HUDEP-2 (cell line): ENCODE measurements at regions not wholly inside any gene's neighbourhood (a gene's known extent, or its start where the extent isn't known, plus 50 kb on each side); places are given as distances from the start of the nearest gene placed in this dataset.
"Not testable (repeated sequence)": the region's sequence is repeated elsewhere in the genome, so short reads cannot be mapped to it uniquely, and the experiment has no call there.

Experiments
- DNase-seq, 76 experiments: peaks; one replicate each; lab custom pipeline; 2025; ENCODE audit not compliant: unreplicated experiment in 76 of 76; lab: John Stamatoyannopoulos, UW

GRCh38 chr5:127133071-127133470, 59.8 kb upstream of the C5orf63 start:
- DNase-seq = no peak

GRCh38 chr5:127136908-127137307, 63.6 kb upstream of the C5orf63 start:
- DNase-seq = no peak

- no peak for DNase-seq
These were observed 70.4 kb upstream of the C5orf63 start for GRCh38 chr5:127143722-127144121.

GRCh38 chr5:127153031-127153430, 79.7 kb upstream of the C5orf63 start:
- DNase-seq = no peak

GRCh38 chr5:127153521-127153920, 80.2 kb upstream of the C5orf63 start:
- DNase-seq = no peak

GRCh38 chr5:127163750-127164149, 90.4 kb upstream of the C5orf63 start:
- DNase-seq = no peak

- DNase-seq = no peak
These were observed 97.8 kb upstream of the C5orf63 start for GRCh38 chr5:127170918-127171600.

- peak in 1 of 76 experiments; percentile 5 for DNase-seq
These were observed 103.5 kb upstream of the C5orf63 start for GRCh38 chr5:127176769-127177168.

- DNase-seq = not testable (repeated sequence)
These were observed 108.0 kb upstream of the MEGF10 start for GRCh38 chr5:127182631-127183030.

GRCh38 chr5:127183332-127183731, 107.3 kb upstream of the MEGF10 start:
- no peak for DNase-seq

GRCh38 chr5:127184851-127185250, 105.7 kb upstream of the MEGF10 start:
- no peak for DNase-seq

GRCh38 chr5:127186657-127187056, 103.9 kb upstream of the MEGF10 start:
- no peak for DNase-seq

- no peak for DNase-seq
These were observed 102.9 kb upstream of the MEGF10 start for GRCh38 chr5:127187706-127188105.

GRCh38 chr5:127192150-127192549, 98.4 kb upstream of the MEGF10 start:
- DNase-seq = no peak

- DNase-seq = no peak
These were observed 97.7 kb upstream of the MEGF10 start for GRCh38 chr5:127192836-127193338.

GRCh38 chr5:127196042-127196441, 94.6 kb upstream of the MEGF10 start:
- DNase-seq = no peak

- not testable (repeated sequence) for DNase-seq
These were observed 93.0 kb upstream of the MEGF10 start for GRCh38 chr5:127197402-127198167.

- not testable (repeated sequence) for DNase-seq
These were observed 87.9 kb upstream of the MEGF10 start for GRCh38 chr5:127202738-127203137.

GRCh38 chr5:127203818-127204217, 86.8 kb upstream of the MEGF10 start:
- DNase-seq = no peak

GRCh38 chr5:127205147-127205546, 85.4 kb upstream of the MEGF10 start:
- no peak for DNase-seq

GRCh38 chr5:127206320-127207113, 84.1 kb upstream of the MEGF10 start:
- no peak for DNase-seq
